HG03025 (cell line): ENCODE measurements at regions not wholly inside any gene's neighbourhood (a gene's known extent, or its start where the extent isn't known, plus 50 kb on each side); places are given as distances from the start of the nearest gene placed in this dataset.
"Not testable (repeated sequence)": the region's sequence is repeated elsewhere in the genome, so short reads cannot be mapped to it uniquely, and the experiment has no call there.

Source experiments
- ATAC-seq: cut with Tn5 transposase; IDR thresholded peaks from one replicate; pipeline ENCODE4 v1.9.1; 2021; ENCODE audit warnings: mild to moderate bottlenecking, moderate library complexity; ENCODE audit not compliant: unreplicated experiment, low FRiP score

GRCh38 chr14:85063747-85064146, 466.2 kb upstream of the FLRT2 start:
- no peak for ATAC-seq

- ATAC-seq: no peak
Measured at GRCh38 chr14:85071447-85071846, 458.5 kb upstream of the FLRT2 start.

GRCh38 chr14:85074955-85075354, 455.0 kb upstream of the FLRT2 start:
- no peak for ATAC-seq

GRCh38 chr14:85075694-85076476, 454.1 kb upstream of the FLRT2 start:
- no peak for ATAC-seq

- not testable (repeated sequence) for ATAC-seq
Measured at GRCh38 chr14:85077716-85078115, 452.2 kb upstream of the FLRT2 start.

- ATAC-seq: no peak
Measured at GRCh38 chr14:85079842-85080730, 449.9 kb upstream of the FLRT2 start.

GRCh38 chr14:85084344-85084743, 445.6 kb upstream of the FLRT2 start:
- no peak for ATAC-seq

GRCh38 chr14:85085981-85086380, 444.0 kb upstream of the FLRT2 start:
- no peak for ATAC-seq

GRCh38 chr14:85087201-85087600, 442.7 kb upstream of the FLRT2 start:
- no peak for ATAC-seq

GRCh38 chr14:85088192-85088591, 441.8 kb upstream of the FLRT2 start:
- ATAC-seq: no peak

- ATAC-seq: no peak
Measured at GRCh38 chr14:85090681-85091080, 439.3 kb upstream of the FLRT2 start.

- no peak for ATAC-seq
Measured at GRCh38 chr14:85093631-85094330, 436.2 kb upstream of the FLRT2 start.

GRCh38 chr14:85102591-85102990, 427.4 kb upstream of the FLRT2 start:
- no peak for ATAC-seq

GRCh38 chr14:85106506-85106905, 423.4 kb upstream of the FLRT2 start:
- no peak for ATAC-seq

- no peak for ATAC-seq
Measured at GRCh38 chr14:85112762-85113161, 417.2 kb upstream of the FLRT2 start.

GRCh38 chr14:85115921-85116320, 414.0 kb upstream of the FLRT2 start:
- no peak for ATAC-seq

- ATAC-seq: no peak
Measured at GRCh38 chr14:85118274-85118673, 411.7 kb upstream of the FLRT2 start.

GRCh38 chr14:85122690-85123089, 407.3 kb upstream of the FLRT2 start:
- no peak for ATAC-seq

- ATAC-seq: no peak
Measured at GRCh38 chr14:85123755-85124154, 406.2 kb upstream of the FLRT2 start.

- ATAC-seq: no peak
Measured at GRCh38 chr14:85124631-85125290, 405.2 kb upstream of the FLRT2 start.

GRCh38 chr14:85125291-85125670, 404.7 kb upstream of the FLRT2 start:
- no peak for ATAC-seq
